ENCODE measurements at regions not wholly inside any gene's neighbourhood (a gene's known extent, or its start where the extent isn't known, plus 50 kb on each side); places are given as distances from the start of the nearest gene placed in this dataset.

GRCh38 chr2:76157531-76157930 is 446.8 kb upstream of the GCFC2 start:
- TF ChIP-seq EZH2 (IDR thresholded peaks at IDR 0.05; ENCODE audit: low read length, unreplicated experiment) (no peak), CTCF (conservative IDR thresholded peaks at IDR 0.05; ENCODE audit: low read depth, low read length) (no peak), EZH2phosphoT487 (IDR thresholded peaks at IDR 0.05; ENCODE audit: borderline replicate concordance, low read length) (no peak)
